CD14-positive monocyte (primary cell): ENCODE measurements at regions not wholly inside any gene's neighbourhood (a gene's known extent, or its start where the extent isn't known, plus 50 kb on each side); places are given as distances from the start of the nearest gene placed in this dataset.
A peak's percentile ranks its signal among the peaks of the same experiment; 100 is the strongest.

Source experiments
- DNase-seq, 3 donors: peaks; one replicate each; pipeline ENCODE4 v3.0.0-alpha.2; 2011 to 2022
- H2AFZ ChIP-seq: 2 replicates; pipeline ENCODE4 v1.6.0; 2012; ENCODE audit warnings: mild to moderate bottlenecking, low read depth, low read length, inconsistent platforms; ENCODE audit not compliant: insufficient read depth, poor library complexity, severe bottlenecking
- H3K27ac ChIP-seq, 2 donors: 1 replicate in 1 of 2; 2 replicates in 1 of 2; pipeline ENCODE4 v1.5.1; 2012 to 2013; ENCODE audit warnings: low read length in 2 of 2, control low read depth in 1 of 2, inconsistent platforms in 1 of 2, low read depth in 1 of 2, mild to moderate bottlenecking in 1 of 2
- H3K27me3 ChIP-seq, 2 donors: one replicate each; pipeline versions ENCODE4 v1.6.0 to v1.6.1; 2011 to 2013; ENCODE audit warnings: low read length in 2 of 2; ENCODE audit not compliant: control insufficient read depth in 2 of 2, insufficient read depth in 2 of 2
- H3K36me3 ChIP-seq, 2 donors: replicated peaks in 1 of 2; 1 replicate in 1 of 2; 2 replicates in 1 of 2; pipeline versions ENCODE4 v1.5.1 to v1.6.1; 2012 to 2013; ENCODE audit warnings: low read length in 2 of 2, control low read depth in 1 of 2, inconsistent platforms in 1 of 2, mild to moderate bottlenecking in 1 of 2; ENCODE audit not compliant: insufficient read depth in 2 of 2, control insufficient read depth in 1 of 2
- H3K4me1 ChIP-seq, 2 donors: 1 replicate in 1 of 2; 2 replicates in 1 of 2; pipeline versions ENCODE4 v1.5.1 to v1.6.1; 2012 to 2013; ENCODE audit warnings: low read length in 2 of 2, control low read depth in 1 of 2, inconsistent platforms in 1 of 2, mild to moderate bottlenecking in 1 of 2, moderate library complexity in 1 of 2; ENCODE audit not compliant: insufficient read depth in 2 of 2, control insufficient read depth in 1 of 2
- H3K4me2 ChIP-seq: replicated peaks from 2 replicates; pipeline ENCODE3; 2012; ENCODE audit warnings: low read length, moderate library complexity, mild to moderate bottlenecking; ENCODE audit not compliant: poor library complexity, severe bottlenecking; ENCODE audit errors: extremely low read depth
- H3K4me3 ChIP-seq, 3 experiments: fragments of 200-600 bp in 1 of 3; sonication (generic) in 1 of 3; replicated peaks in 1 of 3; 1 replicate in 2 of 3; 2 replicates in 1 of 3; pipeline ENCODE4 v1.5.1; 2011 to 2013; ENCODE audit warnings: low read length in 3 of 3, mild to moderate bottlenecking in 3 of 3, control low read depth in 2 of 3, low read depth in 2 of 3, inconsistent platforms in 1 of 3, moderate library complexity in 1 of 3
- H3K79me2 ChIP-seq: 2 replicates; pipeline ENCODE4 v1.6.0; 2012; ENCODE audit warnings: mild to moderate bottlenecking, control low read depth, inconsistent platforms, low read length, moderate library complexity; ENCODE audit not compliant: insufficient read depth
- H3K9ac ChIP-seq: 2 replicates; pipeline ENCODE4 v1.6.0; 2017; ENCODE audit warnings: low read length, mild to moderate bottlenecking; ENCODE audit not compliant: insufficient read depth, poor library complexity, severe bottlenecking
- H3K9me3 ChIP-seq, 2 donors: replicated peaks in 1 of 2; 1 replicate in 1 of 2; 2 replicates in 1 of 2; pipeline versions ENCODE4 v1.5.1 to v1.6.1; 2012 to 2013; ENCODE audit warnings: low read length in 2 of 2, control low read depth in 1 of 2; ENCODE audit not compliant: control insufficient read depth in 1 of 2, insufficient read depth in 1 of 2
- H4K20me1 ChIP-seq: 2 replicates; pipeline ENCODE4 v1.6.0; 2012; ENCODE audit warnings: mild to moderate bottlenecking, low read length, control low read depth, moderate library complexity; ENCODE audit not compliant: insufficient read depth
- H3K27ac Mint-ChIP-seq, 7 donors: one replicate each; pipeline ENCODE4 v1.8.0; 2020; ENCODE audit warnings: mild to moderate bottlenecking in 7 of 7, mixed read lengths in 7 of 7, moderate library complexity in 6 of 7, inconsistent platforms in 2 of 7
- H3K27me3 Mint-ChIP-seq, 3 donors: one replicate each; pipeline ENCODE4 v1.8.0; 2021 to 2022; ENCODE audit warnings: low read depth in 3 of 3, mild to moderate bottlenecking in 3 of 3, mixed read lengths in 3 of 3, moderate library complexity in 3 of 3, inconsistent platforms in 1 of 3
- H3K36me3 Mint-ChIP-seq, 2 donors: one replicate each; pipeline ENCODE4 v1.8.0; 2020; ENCODE audit warnings: mixed read lengths in 2 of 2, inconsistent platforms in 1 of 2, mild to moderate bottlenecking in 1 of 2
- H3K4me1 Mint-ChIP-seq: one replicate; pipeline ENCODE4 v1.8.0; 2020; ENCODE audit warnings: mild to moderate bottlenecking, mixed read lengths
- H3K4me3 Mint-ChIP-seq, 2 donors: one replicate each; pipeline ENCODE4 v1.8.0; 2020; ENCODE audit warnings: mild to moderate bottlenecking in 2 of 2, mixed read lengths in 2 of 2, moderate library complexity in 1 of 2
- H3K9me3 Mint-ChIP-seq, 7 donors: one replicate each; pipeline ENCODE4 v1.8.0; 2020 to 2022; ENCODE audit warnings: mixed read lengths in 7 of 7, mild to moderate bottlenecking in 6 of 7, moderate library complexity in 6 of 7, inconsistent platforms in 2 of 7
- CTCF ChIP-seq: fragments of 200-600 bp; IDR thresholded peaks from one replicate; pipeline ENCODE4 v1.8.0; 2022; ENCODE audit warnings: antibody characterized with exemption, mild to moderate bottlenecking
- WGBS: methylation state at CpG from one replicate; pipeline ENCODE4 v1.1.5; 2013; ENCODE audit warnings: missing lambda C conversion rate; ENCODE audit not compliant: insufficient coverage; 5-methylcytosine and 5-hydroxymethylcytosine counted together
- intact Hi-C, 2 donors: fragments of 100-400 bp; cut with micrococcal nuclease; formaldehyde crosslinking; loops; one replicate each; pipeline versions ENCODE4 v1.15.0 to v1.15.1; 2023

- Mint-ChIP-seq H3K36me3 (no peaks in the 10 kb centered on the region), H3K27ac (no peak overlapping the region)
Measured at GRCh38 chr7:69198250-69198649, 400.0 kb upstream of the AUTS2 start.

GRCh38 chr7:69199041-69199440 lies 399.2 kb upstream of the AUTS2 start:
- H3K4me1 Mint-ChIP-seq, result no peaks in the 10 kb centered on the region
- Histone ChIP-seq H3K4me3 (no peak overlapping the region), H4K20me1 (no peaks in the 10 kb centered on the region), H3K4me2 (no peak overlapping the region), H3K36me3 (no peaks in the 10 kb centered on the region), H3K9ac (no peak overlapping the region), H3K79me2 (no peaks in the 10 kb centered on the region), H3K27me3 (no peaks in the 10 kb centered on the region), H3K4me1 (no peaks in the 10 kb centered on the region), H3K9me3 (peaks cover 18 to 21% of the 10 kb centered on the region in 2 donors), H3K27ac (no peak overlapping the region), H2AFZ (no peak overlapping the region)
- no peaks in the 10 kb centered on the region for H3K36me3 Mint-ChIP-seq
- peak overlapping the region in 1 of 2 donors; percentile 27 for H3K4me3 Mint-ChIP-seq
- intact Hi-C loops, result no loop called here
- peak; percentile 20 to 50 (median 37) for DNase-seq
- 27% methylated on average over 5 of the region's 5 CpGs for WGBS
- no peak for TF ChIP-seq CTCF
- H3K9me3 Mint-ChIP-seq, result peaks cover 10 to 35% (median 17%) of the 10 kb centered on the region in 7 donors
- H3K27me3 Mint-ChIP-seq, result peaks cover 0 to 2% (median 0%) of the 10 kb centered on the region in 3 donors
- H3K27ac Mint-ChIP-seq, result peak overlapping the region; percentile 19 to 86 (median 58)

More at GRCh38 chr7:69198250-69198649, 400.0 kb upstream of the AUTS2 start:
- no CpG with 5 or more reads among the region's 1 CpG for WGBS
- Histone ChIP-seq H3K9ac (no peak overlapping the region), H3K36me3 (no peaks in the 10 kb centered on the region), H3K4me2 (no peak overlapping the region), H2AFZ (no peak overlapping the region), H3K79me2 (no peaks in the 10 kb centered on the region), H3K9me3 (peaks cover 18 to 21% of the 10 kb centered on the region in 2 donors), H3K27me3 (no peaks in the 10 kb centered on the region), H3K4me1 (no peaks in the 10 kb centered on the region), H4K20me1 (no peaks in the 10 kb centered on the region), H3K4me3 (no peak overlapping the region), H3K27ac (no peak overlapping the region)
- intact Hi-C loops, result no loop called here
- TF ChIP-seq CTCF, result no peak
- DNase-seq, result no peak
- Mint-ChIP-seq H3K27me3 (peaks cover 0 to 2% (median 0%) of the 10 kb centered on the region in 3 donors), H3K4me1 (no peaks in the 10 kb centered on the region), H3K4me3 (no peak overlapping the region), H3K9me3 (peaks cover 10 to 33% (median 21%) of the 10 kb centered on the region in 7 donors)
